K562 (cell line): ENCODE measurements at regions not wholly inside any gene's neighbourhood (a gene's known extent, or its start where the extent isn't known, plus 50 kb on each side); places are given as distances from the start of the nearest gene placed in this dataset.
A peak's percentile ranks its signal among the peaks of the same experiment; 100 is the strongest.

Experiments used
- BRCA1 ChIP-seq, 2 experiments: fragments of 450-650 bp in 1 of 2; sonication (generic) in 1 of 2; formaldehyde crosslinking in 1 of 2; IDR thresholded peaks; 2 replicates each; pipeline versions ENCODE4 v1.5.0 to v1.6.1; 2017 to 2020; ENCODE audit warnings: mild to moderate bottlenecking in 1 of 2, missing genetic modification reagents in 1 of 2
- CBFA2T2 ChIP-seq: fragments of 450-650 bp; conservative IDR thresholded peaks from 2 replicates; pipeline ENCODE4 v1.6.1; 2017; ENCODE audit warnings: mild to moderate bottlenecking
- CBX8 ChIP-seq: fragments of 200-600 bp; sonication (generic); IDR thresholded peaks from 2 replicates; pipeline ENCODE4 v1.6.1; 2012; ENCODE audit warnings: borderline replicate concordance, mixed run types, low read depth, mild to moderate bottlenecking, moderate library complexity, mixed read lengths, low read length, control low read depth, inconsistent platforms; ENCODE audit not compliant: poor library complexity, severe bottlenecking; ENCODE audit errors: extremely low read depth
- FOXP1 ChIP-seq: sonication (generic); formaldehyde crosslinking; IDR thresholded peaks from 2 replicates; pipeline ENCODE4 v1.8.0; 2022; ENCODE audit warnings: mild to moderate bottlenecking, missing genetic modification reagents
- HIVEP1 ChIP-seq: fragments of 250-450 bp; sonication (Bioruptor Pico); IDR thresholded peaks from 2 replicates; pipeline ENCODE4 v1.4.0; 2020; ENCODE audit warnings: mild to moderate bottlenecking
- HNRNPUL1 ChIP-seq: fragments of 200-400 bp; formaldehyde crosslinking; IDR thresholded peaks from 2 replicates; pipeline ENCODE4 v1.6.1; 2017; ENCODE audit warnings: low read length
- ILK ChIP-seq: fragments of 450-650 bp; IDR thresholded peaks from 2 replicates; pipeline ENCODE4 v1.6.1; 2016; ENCODE audit warnings: missing genetic modification characterization, low read depth, mild to moderate bottlenecking, missing compliant biosample characterization, moderate library complexity, borderline replicate concordance
- KDM1A ChIP-seq, 2 experiments: fragments of 450-650 bp; IDR thresholded peaks; 2 replicates each; pipeline ENCODE4 v1.6.1; 2016; ENCODE audit warnings: mild to moderate bottlenecking in 2 of 2
- RBBP5 ChIP-seq: fragments of 200-600 bp; sonication (generic); IDR thresholded peaks from 2 replicates; pipeline ENCODE4 v1.6.1; 2012; ENCODE audit warnings: borderline replicate concordance, mild to moderate bottlenecking, low read length, control low read depth, inconsistent platforms; ENCODE audit not compliant: insufficient read depth, poor library complexity, severe bottlenecking
- RBM14 ChIP-seq: fragments of 200-400 bp; formaldehyde crosslinking; IDR thresholded peaks from 2 replicates; pipeline ENCODE4 v1.6.1; 2018; ENCODE audit warnings: low read depth, mild to moderate bottlenecking, low read length, moderate library complexity, borderline replicate concordance; ENCODE audit not compliant: insufficient read depth
- RCOR1 ChIP-seq, 2 experiments: IDR thresholded peaks; 2 replicates each; pipeline ENCODE4 v1.6.1; 2012; ENCODE audit warnings: low read depth in 2 of 2, low read length in 2 of 2, borderline replicate concordance in 1 of 2, improper control_type of control experiment in 1 of 2
- RUNX1 ChIP-seq: sonication (generic); IDR thresholded peaks from 2 replicates; pipeline ENCODE4 v1.6.1; 2016; ENCODE audit warnings: antibody characterized with exemption, low read depth
- SMARCA4 ChIP-seq: fragments of 450-650 bp; IDR thresholded peaks from 2 replicates; pipeline ENCODE4 v1.6.1; 2016
- TAF15 ChIP-seq: fragments of 200-400 bp; formaldehyde crosslinking; IDR thresholded peaks from 2 replicates; pipeline ENCODE4 v1.6.1; 2017; ENCODE audit warnings: mild to moderate bottlenecking, low read depth, low read length, moderate library complexity
- TARDBP ChIP-seq: fragments of 450-650 bp; IDR thresholded peaks from 2 replicates; pipeline ENCODE4 v1.6.1; 2016
- ZNF174 ChIP-seq: fragments of 250-450 bp; sonication (Bioruptor Pico); IDR thresholded peaks from 2 replicates; pipeline ENCODE4 v1.4.0; 2020; ENCODE audit warnings: mild to moderate bottlenecking
- ZNF23 ChIP-seq: fragments of 250-450 bp; sonication (Bioruptor Pico); IDR thresholded peaks from 2 replicates; pipeline ENCODE4 v1.4.0; 2020; ENCODE audit warnings: mild to moderate bottlenecking
- ZNF354B ChIP-seq: fragments of 250-450 bp; sonication (Bioruptor Pico); IDR thresholded peaks from 2 replicates; pipeline ENCODE4 v1.4.0; 2020
- ZNF785 ChIP-seq: fragments of 250-450 bp; sonication (Bioruptor Pico); IDR thresholded peaks from 2 replicates; pipeline ENCODE4 v1.4.0; 2020; ENCODE audit warnings: mild to moderate bottlenecking
- TF ChIP-seq, protein P1 (sequence below): fragments of 250-450 bp; sonication (Bioruptor Pico); IDR thresholded peaks from 2 replicates; pipeline ENCODE4 v1.8.0; 2021; ENCODE audit warnings: borderline replicate concordance, mild to moderate bottlenecking, moderate library complexity; ENCODE audit not compliant: poor library complexity, severe bottlenecking
- TF ChIP-seq, protein P2 (sequence below): fragments of 450-650 bp; IDR thresholded peaks from 2 replicates; pipeline ENCODE4 v1.6.1; 2016; ENCODE audit warnings: low read depth, mild to moderate bottlenecking, moderate library complexity
- TF ChIP-seq, protein P3 (sequence below): IDR thresholded peaks from 3 replicates; pipeline ENCODE4 v1.6.1; 2011; ENCODE audit warnings: borderline replicate concordance, mild to moderate bottlenecking; ENCODE audit not compliant: insufficient read length, insufficient read depth
- TF ChIP-seq, protein P4 (sequence below): conservative IDR thresholded peaks from 2 replicates; pipeline ENCODE4 v1.6.1; 2011; ENCODE audit warnings: low read depth, mild to moderate bottlenecking, low read length; ENCODE audit not compliant: control insufficient read depth

DNA sequence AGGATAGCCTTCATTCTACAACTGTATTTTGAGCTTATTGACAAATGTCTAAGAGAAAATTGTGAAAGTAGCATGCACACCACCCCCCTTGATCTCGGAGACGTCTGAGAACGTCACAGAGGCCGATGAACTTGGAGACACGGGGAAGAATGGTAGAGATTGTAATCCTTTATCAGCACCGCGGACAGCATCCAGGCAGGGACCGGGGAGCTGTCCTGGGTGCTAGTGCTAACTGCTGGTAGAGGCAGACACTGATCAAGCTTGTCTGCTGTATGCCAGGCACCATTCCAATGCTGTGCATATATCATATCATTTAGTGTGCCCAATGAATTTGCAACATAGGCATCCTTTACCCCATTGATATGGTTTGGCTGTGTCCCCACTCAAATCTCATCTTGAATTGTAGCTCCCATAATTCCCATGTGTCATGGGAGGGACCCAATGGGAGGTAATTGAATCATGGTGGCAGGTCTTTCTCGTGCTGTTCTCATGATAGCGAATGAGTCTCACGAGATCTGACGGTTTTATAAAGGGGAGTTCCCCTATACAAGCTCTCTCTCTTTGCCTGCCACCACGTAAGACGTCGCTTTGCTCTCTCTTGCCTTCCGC, 98.8 kb downstream of the LHX2 start (continued):
- TF ChIP-seq, protein P1, sequence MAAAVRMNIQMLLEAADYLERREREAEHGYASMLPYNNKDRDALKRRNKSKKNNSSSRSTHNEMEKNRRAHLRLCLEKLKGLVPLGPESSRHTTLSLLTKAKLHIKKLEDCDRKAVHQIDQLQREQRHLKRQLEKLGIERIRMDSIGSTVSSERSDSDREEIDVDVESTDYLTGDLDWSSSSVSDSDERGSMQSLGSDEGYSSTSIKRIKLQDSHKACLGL (CRISPR knock-in tag), result no peak
- TF ChIP-seq ZNF174 (CRISPR knock-in tag) (no peak), SMARCA4 (no peak), FOXP1 (peak; percentile 100), KDM1A (IDR thresholded peaks at IDR 0.05) (no peak), HIVEP1 (peak; percentile 83; the same call in 1 of the 2 replicates), HNRNPUL1 (no peak), RUNX1 (no peak), CBFA2T2 (no peak), ZNF23 (CRISPR knock-in tag) (no peak), BRCA1 (IDR thresholded peaks at IDR 0.05) (no peak), BRCA1 (CRISPR knock-in tag; IDR thresholded peaks at IDR 0.05) (peak; percentile 100), RBM14 (no peak), TARDBP (no peak), CBX8 (no peak), RBBP5 (no peak), ILK (no peak), ZNF785 (CRISPR knock-in tag) (no peak), RCOR1 (IDR thresholded peaks at IDR 0.05; ENCODE audit: borderline replicate concordance in 1 of 2, low read depth in 2 of 2, low read length in 2 of 2) (peak in 1 of 2 experiments; percentile 99; a peak in 2 of 4 replicates), TAF15 (no peak), ZNF354B (CRISPR knock-in tag) (no peak)
- TF ChIP-seq, protein P2, sequence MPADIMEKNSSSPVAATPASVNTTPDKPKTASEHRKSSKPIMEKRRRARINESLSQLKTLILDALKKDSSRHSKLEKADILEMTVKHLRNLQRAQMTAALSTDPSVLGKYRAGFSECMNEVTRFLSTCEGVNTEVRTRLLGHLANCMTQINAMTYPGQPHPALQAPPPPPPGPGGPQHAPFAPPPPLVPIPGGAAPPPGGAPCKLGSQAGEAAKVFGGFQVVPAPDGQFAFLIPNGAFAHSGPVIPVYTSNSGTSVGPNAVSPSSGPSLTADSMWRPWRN, result no peak
- TF ChIP-seq, protein P3, sequence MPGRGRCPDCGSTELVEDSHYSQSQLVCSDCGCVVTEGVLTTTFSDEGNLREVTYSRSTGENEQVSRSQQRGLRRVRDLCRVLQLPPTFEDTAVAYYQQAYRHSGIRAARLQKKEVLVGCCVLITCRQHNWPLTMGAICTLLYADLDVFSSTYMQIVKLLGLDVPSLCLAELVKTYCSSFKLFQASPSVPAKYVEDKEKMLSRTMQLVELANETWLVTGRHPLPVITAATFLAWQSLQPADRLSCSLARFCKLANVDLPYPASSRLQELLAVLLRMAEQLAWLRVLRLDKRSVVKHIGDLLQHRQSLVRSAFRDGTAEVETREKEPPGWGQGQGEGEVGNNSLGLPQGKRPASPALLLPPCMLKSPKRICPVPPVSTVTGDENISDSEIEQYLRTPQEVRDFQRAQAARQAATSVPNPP, result no peak
- TF ChIP-seq, protein P4, sequence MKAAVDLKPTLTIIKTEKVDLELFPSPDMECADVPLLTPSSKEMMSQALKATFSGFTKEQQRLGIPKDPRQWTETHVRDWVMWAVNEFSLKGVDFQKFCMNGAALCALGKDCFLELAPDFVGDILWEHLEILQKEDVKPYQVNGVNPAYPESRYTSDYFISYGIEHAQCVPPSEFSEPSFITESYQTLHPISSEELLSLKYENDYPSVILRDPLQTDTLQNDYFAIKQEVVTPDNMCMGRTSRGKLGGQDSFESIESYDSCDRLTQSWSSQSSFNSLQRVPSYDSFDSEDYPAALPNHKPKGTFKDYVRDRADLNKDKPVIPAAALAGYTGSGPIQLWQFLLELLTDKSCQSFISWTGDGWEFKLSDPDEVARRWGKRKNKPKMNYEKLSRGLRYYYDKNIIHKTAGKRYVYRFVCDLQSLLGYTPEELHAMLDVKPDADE, result no peak
